H1 (cell line): ENCODE measurements at regions not wholly inside any gene's neighbourhood (a gene's known extent, or its start where the extent isn't known, plus 50 kb on each side); places are given as distances from the start of the nearest gene placed in this dataset.

Experiments used
- CTCF ChIA-PET: fragments of 300-600 bp; sonication (Branson Sonifier 250); formaldehyde crosslinking; loops from one replicate; lab custom pipeline; 2021; ENCODE audit not compliant: partially characterized antibody; lab: Charles Lee
- POLR2A ChIA-PET: fragments of 300-600 bp; sonication (Branson Sonifier 250); formaldehyde crosslinking; loops from one replicate; lab custom pipeline; 2021; ENCODE audit warnings: inconsistent platforms; ENCODE audit not compliant: partially characterized antibody; lab: Charles Lee
- DNase-seq, 2 experiments: peaks; one replicate each; pipeline versions ENCODE4 v3.0.0 to v3.0.0-alpha.2; 2010 to 2022; ENCODE audit warnings: low spot score in 2 of 2, low read depth in 1 of 2, mixed read lengths in 1 of 2
- FAIRE-seq: peaks from 2 replicates; lab custom pipeline; 2011; peaks lifted over from hg19 to GRCh38; lab: Jason Lieb, UNC
- H2AFZ ChIP-seq: 2 replicates; pipeline ENCODE4 v1.8.1; 2012; ENCODE audit warnings: low read length, inconsistent platforms
- H2AK5ac ChIP-seq: 2 replicates; pipeline ENCODE4 v1.6.1; 2013; ENCODE audit warnings: low read depth, low read length
- H2BK120ac ChIP-seq: replicated peaks from 2 replicates; pipeline ENCODE3; 2013; ENCODE audit warnings: low read depth, low read length, inconsistent platforms
- H2BK12ac ChIP-seq: 2 replicates; pipeline ENCODE4 v1.6.1; 2013; ENCODE audit warnings: low read depth, low read length
- H2BK15ac ChIP-seq: 2 replicates; pipeline ENCODE4 v1.6.1; 2013; ENCODE audit warnings: low read length
- H2BK20ac ChIP-seq: 2 replicates; pipeline ENCODE4 v1.6.1; 2013; ENCODE audit warnings: low read length
- H2BK5ac ChIP-seq: 2 replicates; pipeline ENCODE4 v1.6.1; 2013; ENCODE audit warnings: low read depth, low read length
- H3K14ac ChIP-seq: 2 replicates; pipeline ENCODE4 v1.6.1; 2013; ENCODE audit warnings: inconsistent platforms; ENCODE audit not compliant: insufficient read length
- H3K18ac ChIP-seq: 2 replicates; pipeline ENCODE4 v1.6.1; 2013; ENCODE audit warnings: low read length; ENCODE audit errors: extremely low read depth
- H3K23ac ChIP-seq: 2 replicates; pipeline ENCODE4 v1.6.1; 2013; ENCODE audit warnings: inconsistent platforms; ENCODE audit not compliant: insufficient read length
- H3K23me2 ChIP-seq: 2 replicates; pipeline ENCODE4 v1.6.1; 2013; ENCODE audit warnings: low read depth, low read length
- H3K27ac ChIP-seq: 2 replicates; pipeline ENCODE4 v1.6.1; 2011; ENCODE audit warnings: low read depth, low read length, inconsistent platforms
- H3K27me3 ChIP-seq, 4 experiments: replicated peaks in 1 of 4; 1 replicate in 1 of 4; 2 replicates in 3 of 4; pipeline versions ENCODE4 v1.6.1 to v1.8.1; 2011 to 2013; ENCODE audit warnings: low read length in 3 of 4, mild to moderate bottlenecking in 3 of 4, inconsistent platforms in 2 of 4, mixed read lengths in 2 of 4, moderate library complexity in 1 of 4; ENCODE audit not compliant: control insufficient read depth in 3 of 4, insufficient read depth in 3 of 4; ENCODE audit errors: extremely low read depth in 1 of 4
- H3K36me3 ChIP-seq, 4 experiments: 2 replicates each; pipeline versions ENCODE4 v1.6.1 to v1.8.1; 2011 to 2013; ENCODE audit warnings: mild to moderate bottlenecking in 4 of 4, low read length in 3 of 4, moderate library complexity in 2 of 4, control low read depth in 1 of 4, inconsistent platforms in 1 of 4; ENCODE audit not compliant: insufficient read depth in 4 of 4, control insufficient read depth in 2 of 4
- H3K4ac ChIP-seq: replicated peaks from 2 replicates; pipeline ENCODE3; 2013; ENCODE audit warnings: low read length, low read depth, mixed read lengths, inconsistent platforms; ENCODE audit not compliant: insufficient read length
- H3K4me1 ChIP-seq, 4 experiments: replicated peaks in 1 of 4; 1 replicate in 1 of 4; 2 replicates in 3 of 4; pipeline versions ENCODE4 v1.6.1 to v1.8.1; 2011 to 2013; ENCODE audit warnings: low read length in 3 of 4, inconsistent platforms in 2 of 4, mixed read lengths in 1 of 4; ENCODE audit not compliant: insufficient read depth in 4 of 4, control insufficient read depth in 3 of 4
- H3K4me2 ChIP-seq, 2 experiments: 2 replicates each; pipeline versions ENCODE4 v1.6.1 to v1.8.1; 2011 to 2013; ENCODE audit warnings: low read depth in 2 of 2, low read length in 2 of 2, control low read depth in 1 of 2, inconsistent platforms in 1 of 2, mild to moderate bottlenecking in 1 of 2; ENCODE audit not compliant: insufficient read depth in 1 of 2
- H3K4me3 ChIP-seq, 4 experiments: fragments of 200-600, 300-600 bp in 1 of 4; sonication (generic), shearing (Covaris generic), sonication (Bioruptor Twin) in 1 of 4; 2 replicates each; pipeline versions ENCODE4 v1.5.1 to v1.8.1; 2011 to 2016; ENCODE audit warnings: low read length in 4 of 4, low read depth in 3 of 4, control low read depth in 2 of 4, inconsistent platforms in 2 of 4, mild to moderate bottlenecking in 2 of 4, mixed read lengths in 1 of 4, moderate library complexity in 1 of 4; ENCODE audit not compliant: insufficient read depth in 2 of 4; ENCODE audit errors: extremely low read depth in 1 of 4
- H3K56ac ChIP-seq: replicated peaks from 2 replicates; pipeline ENCODE3; 2013; ENCODE audit warnings: low read depth, mild to moderate bottlenecking, mixed read lengths, low read length, inconsistent platforms; ENCODE audit not compliant: insufficient read length
- H3K79me1 ChIP-seq: 2 replicates; pipeline ENCODE4 v1.6.1; 2013; ENCODE audit warnings: low read depth, low read length, control low read depth
- H3K79me2 ChIP-seq, 2 experiments: 2 replicates each; pipeline versions ENCODE4 v1.6.1 to v1.8.1; 2012 to 2013; ENCODE audit warnings: low read length in 2 of 2, mild to moderate bottlenecking in 2 of 2, inconsistent platforms in 1 of 2; ENCODE audit not compliant: insufficient read depth in 2 of 2, control insufficient read depth in 1 of 2
- H3K9ac ChIP-seq, 4 experiments: replicated peaks in 1 of 4; 1 replicate in 1 of 4; 2 replicates in 3 of 4; pipeline versions ENCODE4 v1.6.1 to v1.8.1; 2011 to 2013; ENCODE audit warnings: low read depth in 3 of 4, low read length in 3 of 4, control low read depth in 2 of 4, mild to moderate bottlenecking in 2 of 4, moderate library complexity in 2 of 4, inconsistent platforms in 1 of 4; ENCODE audit errors: extremely low read depth in 1 of 4
- H3K9me3 ChIP-seq, 2 experiments: 2 replicates each; pipeline versions ENCODE4 v1.6.1 to v1.8.1; 2012 to 2013; ENCODE audit warnings: mild to moderate bottlenecking in 2 of 2, moderate library complexity in 2 of 2, control low read depth in 1 of 2, inconsistent platforms in 1 of 2, low read depth in 1 of 2, low read length in 1 of 2, mixed read lengths in 1 of 2; ENCODE audit not compliant: insufficient read depth in 2 of 2
- H4K20me1 ChIP-seq, 2 experiments: replicated peaks in 1 of 2; 2 replicates each; pipeline versions ENCODE3 to v1.8.1; 2011 to 2013; ENCODE audit warnings: inconsistent platforms in 2 of 2, low read length in 2 of 2, mild to moderate bottlenecking in 1 of 2; ENCODE audit not compliant: insufficient read depth in 2 of 2, control insufficient read depth in 1 of 2
- H4K5ac ChIP-seq: 2 replicates; pipeline ENCODE4 v1.6.1; 2013; ENCODE audit warnings: low read length, low read depth, mixed read lengths, inconsistent platforms; ENCODE audit not compliant: insufficient read length
- H4K8ac ChIP-seq: 2 replicates; pipeline ENCODE4 v1.8.0; 2013; ENCODE audit warnings: mild to moderate bottlenecking, moderate library complexity, low read length, inconsistent platforms; ENCODE audit not compliant: insufficient read depth; ENCODE audit errors: extremely low read depth
- H4K91ac ChIP-seq: replicated peaks from 2 replicates; pipeline ENCODE3; 2013; ENCODE audit warnings: low read length, mixed read lengths, inconsistent platforms; ENCODE audit not compliant: insufficient read length
- BRCA1 ChIP-seq: IDR thresholded peaks from 2 replicates; pipeline ENCODE4 v1.6.1; 2012; ENCODE audit warnings: low read depth, low read length, improper control_type of control experiment
- CREB1 ChIP-seq: IDR thresholded peaks from 2 replicates; pipeline ENCODE4 v1.6.1; 2012; ENCODE audit warnings: inconsistent platforms
- JUN ChIP-seq: IDR thresholded peaks from 2 replicates; pipeline ENCODE4 v1.6.1; 2011; ENCODE audit warnings: low read depth, mild to moderate bottlenecking, improper control_type of control experiment, low read length
- KDM4A ChIP-seq: IDR thresholded peaks from one replicate; pipeline ENCODE4 v1.7.1; 2012; ENCODE audit warnings: low read depth, mild to moderate bottlenecking, moderate library complexity, low read length, inconsistent platforms; ENCODE audit not compliant: severe bottlenecking
- MAFK ChIP-seq: IDR thresholded peaks from 2 replicates; pipeline ENCODE4 v1.6.1; 2012; ENCODE audit warnings: low read depth, mild to moderate bottlenecking, improper control_type of control experiment, low read length
- NANOG ChIP-seq: IDR thresholded peaks from 2 replicates; pipeline ENCODE4 v1.6.1; 2011; ENCODE audit warnings: low read length, low read depth, mild to moderate bottlenecking, inconsistent platforms; ENCODE audit not compliant: insufficient read depth, poor library complexity, severe bottlenecking
- PHF8 ChIP-seq: fragments of 200-600 bp; sonication (generic); conservative IDR thresholded peaks from 2 replicates; pipeline ENCODE4 v1.7.1; 2012; ENCODE audit warnings: low read depth, mild to moderate bottlenecking, inconsistent platforms, low read length, moderate library complexity
- RAD21 ChIP-seq, 2 experiments: IDR thresholded peaks in 1 of 2; conservative IDR thresholded peaks in 1 of 2; 2 replicates each; pipeline ENCODE4 v1.6.1; 2011; ENCODE audit warnings: low read depth in 2 of 2, low read length in 2 of 2, improper control_type of control experiment in 1 of 2, inconsistent platforms in 1 of 2, mild to moderate bottlenecking in 1 of 2, moderate library complexity in 1 of 2
- SIN3A ChIP-seq, 2 experiments: IDR thresholded peaks in 1 of 2; conservative IDR thresholded peaks in 1 of 2; 2 replicates each; pipeline ENCODE4 v1.6.1; 2011 to 2012; ENCODE audit warnings: low read length in 2 of 2, improper control_type of control experiment in 1 of 2, low read depth in 1 of 2, mild to moderate bottlenecking in 1 of 2
- SIX5 ChIP-seq: IDR thresholded peaks from 2 replicates; pipeline ENCODE4 v1.6.1; 2011; ENCODE audit warnings: mild to moderate bottlenecking, low read depth, low read length
- SP1 ChIP-seq: IDR thresholded peaks from 2 replicates; pipeline ENCODE4 v1.6.1; 2011; ENCODE audit warnings: low read depth, low read length
- SP4 ChIP-seq: IDR thresholded peaks from 2 replicates; pipeline ENCODE4 v1.6.1; 2012; ENCODE audit warnings: low read length, inconsistent platforms
- SRF ChIP-seq: IDR thresholded peaks from 2 replicates; pipeline ENCODE4 v1.6.1; 2011; ENCODE audit warnings: mild to moderate bottlenecking, low read depth, low read length, moderate library complexity
- SUZ12 ChIP-seq: fragments of 200-600 bp; sonication (generic); IDR thresholded peaks from 2 replicates; pipeline ENCODE4 v1.6.1; 2012; ENCODE audit warnings: mild to moderate bottlenecking, inconsistent platforms, low read length, moderate library complexity, mixed read lengths
- TEAD4 ChIP-seq: IDR thresholded peaks from 2 replicates; pipeline ENCODE4 v1.6.1; 2012; ENCODE audit warnings: low read depth, low read length, inconsistent platforms, mixed read lengths
- WGBS, 2 experiments: shearing (Covaris generic) in 1 of 2; methylation state at CpG; one replicate each; pipeline versions ENCODE4 v1.1.6 to v1.1.7; 2013 to 2015; ENCODE audit warnings: low lambda C conversion rate in 2 of 2, mixed read lengths in 2 of 2, inconsistent platforms in 1 of 2, low coverage in 1 of 2, missing lambda C conversion rate in 1 of 2; ENCODE audit not compliant: insufficient replicate concordance in 2 of 2, insufficient coverage in 1 of 2, insufficient read length in 1 of 2; ENCODE audit errors: extremely low coverage in 1 of 2, missing lambda C conversion rate in 1 of 2; 5-methylcytosine and 5-hydroxymethylcytosine counted together

GRCh38 chr17:63024201-63024600 lies 58.2 kb downstream of the TANC2 start:
- Histone ChIP-seq H2BK20ac (no peak overlapping the region), H2BK5ac (no peak overlapping the region), H3K4me3 (no peak overlapping the region), H3K56ac (no peak overlapping the region), H3K79me2 (no peaks in the 10 kb centered on the region), H4K20me1 (no peaks in the 10 kb centered on the region), H2BK120ac (no peak overlapping the region), H3K27ac (no peak overlapping the region), H3K18ac (no peak overlapping the region; the same call in 1 of the 2 replicates), H2BK12ac (no peak overlapping the region), H3K4me1 (no peaks in the 10 kb centered on the region), H3K36me3 (no peaks in the 10 kb centered on the region; a peak in 1 of 8 replicates), H3K9me3 (peaks cover 2 to 4% of the 10 kb centered on the region in 2 experiments; a peak in 2 of 4 replicates), H3K79me1 (no peaks in the 10 kb centered on the region), H3K4me2 (no peak overlapping the region), H3K23ac (no peak overlapping the region), H3K27me3 (no peaks in the 10 kb centered on the region), H3K9ac (no peak overlapping the region), H2AK5ac (no peak overlapping the region), H3K14ac (no peak overlapping the region), H2BK15ac (no peak overlapping the region), H4K91ac (no peak overlapping the region), H3K4ac (no peak overlapping the region), H3K23me2 (no peaks in the 10 kb centered on the region), H4K8ac (no peak overlapping the region), H4K5ac (no peak overlapping the region), H2AFZ (no peak overlapping the region)
- TF ChIP-seq SUZ12 (no peak), JUN (no peak), SP4 (no peak), KDM4A (no peak), CREB1 (no peak), SIN3A (conservative IDR thresholded peaks at IDR 0.05 in 1 of 2, IDR thresholded peaks at IDR 0.05 in 1 of 2; ENCODE audit: low read depth in 1 of 2, low read length in 2 of 2) (no peak), PHF8 (no peak), SRF (no peak), NANOG (no peak), MAFK (no peak), BRCA1 (no peak), SP1 (no peak), RAD21 (IDR thresholded peaks at IDR 0.05 in 1 of 2, conservative IDR thresholded peaks at IDR 0.05 in 1 of 2; ENCODE audit: low read depth in 2 of 2, low read length in 2 of 2) (no peak), TEAD4 (no peak), SIX5 (no peak)
- CTCF ChIA-PET = no interaction called here
- POLR2A ChIA-PET = no interaction called here
- FAIRE-seq (no peak), DNase-seq (no peak)
- WGBS, 2 experiments = 89% methylated on average over 4 of the region's 4 CpGs; no CpG with 5 or more reads in 1 of the 2 experiments
